ENCODE measurements at regions not wholly inside any gene's neighbourhood (a gene's known extent, or its start where the extent isn't known, plus 50 kb on each side); places are given as distances from the start of the nearest gene placed in this dataset.

DNA sequence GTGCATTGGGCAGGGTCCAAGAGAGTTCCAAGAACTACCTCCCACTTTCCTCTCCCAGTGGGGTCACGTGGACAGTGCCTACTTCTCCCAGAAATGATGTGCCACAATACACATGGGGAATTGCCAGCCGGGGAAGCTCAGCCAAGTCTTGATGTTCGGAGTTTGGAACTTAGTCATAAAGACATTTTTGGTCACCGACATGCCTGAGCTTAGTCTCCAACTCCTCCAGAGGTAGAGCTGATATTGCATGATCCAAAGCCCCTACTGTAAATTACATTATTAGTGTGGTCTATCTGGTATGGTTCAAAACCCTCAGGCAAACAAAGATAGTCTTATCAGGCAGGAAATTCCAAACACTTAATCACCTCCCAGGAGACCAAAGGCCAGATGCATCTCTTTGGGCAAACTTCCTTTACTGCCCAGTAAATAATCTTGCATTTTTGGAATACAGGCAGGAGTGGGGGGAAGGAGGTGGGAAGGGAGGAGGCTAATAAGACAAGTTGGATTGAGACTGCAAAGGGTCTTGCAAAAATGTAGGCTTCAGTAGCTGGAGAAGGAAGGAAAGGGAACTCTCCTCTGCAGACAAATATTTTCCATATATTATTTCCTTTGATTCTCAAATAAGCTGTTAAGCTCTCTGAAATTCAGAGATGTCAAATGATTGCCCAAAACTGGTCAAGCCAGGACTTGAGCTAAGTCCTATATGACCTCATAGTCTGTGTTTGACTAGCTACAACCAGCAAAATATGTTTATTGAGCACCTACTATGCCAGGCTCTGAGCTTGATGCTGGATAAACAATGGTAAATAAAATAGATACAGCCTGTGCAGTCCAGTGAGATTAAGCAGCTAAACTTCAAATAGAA lies 99.4 kb downstream of the DRD1 start:
- H3K4ac ChIP-seq (ENCODE audit: low read depth, low read length), result peak overlapping the region; percentile 84
- H3K27me3 ChIP-seq (ENCODE audit: control insufficient read depth, insufficient read depth, low read length), result no peaks in the 10 kb centered on the region
- no CpG with 5 or more reads among the region's 4 CpGs for WGBS, 2 experiments (ENCODE audit: extremely low coverage in 2 of 2, insufficient read length in 1 of 2)
- in situ Hi-C loops (cut with MboI; ENCODE audit: low sequenced_read_pairs), result no loop called here
- 0 out of 2 replicates have a peak overlapping the region, but pooled peaks have one; percentile 59 for H3K56ac ChIP-seq (ENCODE audit: extremely low read depth, insufficient read depth, low read length)
- H4K5ac ChIP-seq (ENCODE audit: low read depth, low read length), result no peak overlapping the region
- peak; percentile 50 for DNase-seq
- H3K4me3 ChIP-seq (ENCODE audit: insufficient read depth, low read depth, low read length), result no peak overlapping the region
- H2AK5ac ChIP-seq (ENCODE audit: low read depth, low read length), result peak overlapping the region; percentile 75; the same call in 1 of the 2 replicates
- no peak overlapping the region; the same call in 1 of the 2 replicates for H3K4me2 ChIP-seq (ENCODE audit: low read depth, low read length)
- peak overlapping the region; percentile 92; the same call in 1 of the 2 replicates for H4K91ac ChIP-seq (ENCODE audit: insufficient read depth, low read depth, low read length)
- no peak overlapping the region for H3K14ac ChIP-seq (replicated peaks; ENCODE audit: low read depth, low read length)
- ATAC-seq (ENCODE audit: low read depth), result peak; percentile 64
- H3K9me1 ChIP-seq (ENCODE audit: insufficient read depth, low read length), result peaks cover 7% of the 10 kb centered on the region
- no peak overlapping the region for H2AK9ac ChIP-seq (replicated peaks; ENCODE audit: low read depth, low read length, poor library complexity)
- peak overlapping the region; percentile 80; the same call in 2 of the 3 replicates for H2BK15ac ChIP-seq (ENCODE audit: low read depth, low read length)
- H2BK5ac ChIP-seq (ENCODE audit: low read depth, low read length, poor library complexity, severe bottlenecking), result no peak overlapping the region
- no peaks in the 10 kb centered on the region for H3K36me3 ChIP-seq (ENCODE audit: control insufficient read depth, insufficient read depth, low read length)
- H3K18ac ChIP-seq (ENCODE audit: low read depth, low read length), result no peak overlapping the region
- peaks cover 17% of the 10 kb centered on the region for H3K4me1 ChIP-seq (ENCODE audit: control insufficient read depth, insufficient read depth, low read length)
- H2AFZ ChIP-seq (replicated peaks; ENCODE audit: low read length, poor library complexity), result no peak overlapping the region
- BruUV-seq (replicated peaks), result no TSS peak
- peak overlapping the region; percentile 84 for H2BK120ac ChIP-seq (ENCODE audit: low read depth, low read length)
- H3K23ac ChIP-seq (ENCODE audit: low read depth, low read length), result peak overlapping the region; percentile 53; the same call in 1 of the 2 replicates
- H3K27ac ChIP-seq (ENCODE audit: insufficient read depth, low read length), result no peak overlapping the region
- H2BK20ac ChIP-seq (ENCODE audit: low read depth, low read length), result peak overlapping the region; percentile 83
- no peak overlapping the region for H3K9ac ChIP-seq (ENCODE audit: low read depth, low read length)
- ChIA-PET POLR2A (ENCODE audit: unreplicated experiment) (no interaction called here), CTCF (interaction anchor here (1.2 kb wide), 1 partner anchor 15 kb away, joined by 4 read pairs; no protein-coding TSS in a partner anchor)
- H3K9me3 ChIP-seq (ENCODE audit: control insufficient read depth, insufficient read depth, low read length), result no peaks in the 10 kb centered on the region
- intact Hi-C loops (cut with micrococcal nuclease), result loop anchor here (2.0 kb wide), 1 partner anchor 98 kb away; no protein-coding TSS in a partner anchor
- dilution Hi-C loops (cut with HindIII; ENCODE audit: low sequenced_read_pairs, unreplicated experiment), result no loop called here
- H4K20me1 ChIP-seq (ENCODE audit: insufficient read depth, low read length), result no peaks in the 10 kb centered on the region
- 0 out of 4 replicates have a peak overlapping the region, but pooled peaks have one; percentile 18 to 53 for H4K8ac ChIP-seq (ENCODE audit: low read depth in 2 of 2, low read length in 2 of 2)
- H3K79me1 ChIP-seq (ENCODE audit: low read depth in 1 of 2, low read length in 2 of 2), result no peaks in the 10 kb centered on the region
- TF ChIP-seq CHD1 (IDR thresholded peaks at IDR 0.05; ENCODE audit: low read depth, low read length) (no peak), NFE2L2 (IDR thresholded peaks at IDR 0.05; ENCODE audit: low read depth, low read length) (no peak), MAZ (IDR thresholded peaks at IDR 0.05; ENCODE audit: borderline replicate concordance, low read depth, low read length) (no peak), FOS (IDR thresholded peaks at IDR 0.05; ENCODE audit: low read depth, low read length) (no peak), RCOR1 (IDR thresholded peaks at IDR 0.05; ENCODE audit: insufficient replicate concordance, low read length) (no peak), RFX5 (IDR thresholded peaks at IDR 0.05; ENCODE audit: low read depth, low read length) (no peak), POLR2A (IDR thresholded peaks at IDR 0.05; ENCODE audit: low read depth, low read length) (no peak), MXI1 (IDR thresholded peaks at IDR 0.05; ENCODE audit: borderline replicate concordance, low read depth, low read length) (no peak), MAFK (IDR thresholded peaks at IDR 0.05; ENCODE audit: low read depth, low read length) (no peak), RAD21 (IDR thresholded peaks at IDR 0.05; ENCODE audit: low read length) (no peak; the same call in 1 of the 2 replicates), SMC3 (IDR thresholded peaks at IDR 0.05; ENCODE audit: low read depth, low read length) (no peak)
- TF ChIP-seq, protein P1, sequence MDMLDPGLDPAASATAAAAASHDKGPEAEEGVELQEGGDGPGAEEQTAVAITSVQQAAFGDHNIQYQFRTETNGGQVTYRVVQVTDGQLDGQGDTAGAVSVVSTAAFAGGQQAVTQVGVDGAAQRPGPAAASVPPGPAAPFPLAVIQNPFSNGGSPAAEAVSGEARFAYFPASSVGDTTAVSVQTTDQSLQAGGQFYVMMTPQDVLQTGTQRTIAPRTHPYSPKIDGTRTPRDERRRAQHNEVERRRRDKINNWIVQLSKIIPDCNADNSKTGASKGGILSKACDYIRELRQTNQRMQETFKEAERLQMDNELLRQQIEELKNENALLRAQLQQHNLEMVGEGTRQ (IDR thresholded peaks at IDR 0.05; ENCODE audit: low read depth, low read length), result peak; percentile 76
- TF ChIP-seq, protein P2, sequence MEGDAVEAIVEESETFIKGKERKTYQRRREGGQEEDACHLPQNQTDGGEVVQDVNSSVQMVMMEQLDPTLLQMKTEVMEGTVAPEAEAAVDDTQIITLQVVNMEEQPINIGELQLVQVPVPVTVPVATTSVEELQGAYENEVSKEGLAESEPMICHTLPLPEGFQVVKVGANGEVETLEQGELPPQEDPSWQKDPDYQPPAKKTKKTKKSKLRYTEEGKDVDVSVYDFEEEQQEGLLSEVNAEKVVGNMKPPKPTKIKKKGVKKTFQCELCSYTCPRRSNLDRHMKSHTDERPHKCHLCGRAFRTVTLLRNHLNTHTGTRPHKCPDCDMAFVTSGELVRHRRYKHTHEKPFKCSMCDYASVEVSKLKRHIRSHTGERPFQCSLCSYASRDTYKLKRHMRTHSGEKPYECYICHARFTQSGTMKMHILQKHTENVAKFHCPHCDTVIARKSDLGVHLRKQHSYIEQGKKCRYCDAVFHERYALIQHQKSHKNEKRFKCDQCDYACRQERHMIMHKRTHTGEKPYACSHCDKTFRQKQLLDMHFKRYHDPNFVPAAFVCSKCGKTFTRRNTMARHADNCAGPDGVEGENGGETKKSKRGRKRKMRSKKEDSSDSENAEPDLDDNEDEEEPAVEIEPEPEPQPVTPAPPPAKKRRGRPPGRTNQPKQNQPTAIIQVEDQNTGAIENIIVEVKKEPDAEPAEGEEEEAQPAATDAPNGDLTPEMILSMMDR (conservative IDR thresholded peaks at IDR 0.05; ENCODE audit: low read depth, low read length), result 0 out of 2 replicates have a peak, but pooled peaks have one; percentile 5
- TF ChIP-seq, protein P3, sequence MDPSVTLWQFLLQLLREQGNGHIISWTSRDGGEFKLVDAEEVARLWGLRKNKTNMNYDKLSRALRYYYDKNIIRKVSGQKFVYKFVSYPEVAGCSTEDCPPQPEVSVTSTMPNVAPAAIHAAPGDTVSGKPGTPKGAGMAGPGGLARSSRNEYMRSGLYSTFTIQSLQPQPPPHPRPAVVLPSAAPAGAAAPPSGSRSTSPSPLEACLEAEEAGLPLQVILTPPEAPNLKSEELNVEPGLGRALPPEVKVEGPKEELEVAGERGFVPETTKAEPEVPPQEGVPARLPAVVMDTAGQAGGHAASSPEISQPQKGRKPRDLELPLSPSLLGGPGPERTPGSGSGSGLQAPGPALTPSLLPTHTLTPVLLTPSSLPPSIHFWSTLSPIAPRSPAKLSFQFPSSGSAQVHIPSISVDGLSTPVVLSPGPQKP (IDR thresholded peaks at IDR 0.05; ENCODE audit: borderline replicate concordance, low read depth, low read length), result no peak
